NCI-H510A (cell line): ENCODE measurements at regions not wholly inside any gene's neighbourhood (a gene's known extent, or its start where the extent isn't known, plus 50 kb on each side); places are given as distances from the start of the nearest gene placed in this dataset.
"Not testable (repeated sequence)": the region's sequence is repeated elsewhere in the genome, so short reads cannot be mapped to it uniquely, and the experiment has no call there.

Experiments
- DNase-seq: peaks from one replicate; lab custom pipeline; 2025; lab: John Stamatoyannopoulos, UW

DNA sequence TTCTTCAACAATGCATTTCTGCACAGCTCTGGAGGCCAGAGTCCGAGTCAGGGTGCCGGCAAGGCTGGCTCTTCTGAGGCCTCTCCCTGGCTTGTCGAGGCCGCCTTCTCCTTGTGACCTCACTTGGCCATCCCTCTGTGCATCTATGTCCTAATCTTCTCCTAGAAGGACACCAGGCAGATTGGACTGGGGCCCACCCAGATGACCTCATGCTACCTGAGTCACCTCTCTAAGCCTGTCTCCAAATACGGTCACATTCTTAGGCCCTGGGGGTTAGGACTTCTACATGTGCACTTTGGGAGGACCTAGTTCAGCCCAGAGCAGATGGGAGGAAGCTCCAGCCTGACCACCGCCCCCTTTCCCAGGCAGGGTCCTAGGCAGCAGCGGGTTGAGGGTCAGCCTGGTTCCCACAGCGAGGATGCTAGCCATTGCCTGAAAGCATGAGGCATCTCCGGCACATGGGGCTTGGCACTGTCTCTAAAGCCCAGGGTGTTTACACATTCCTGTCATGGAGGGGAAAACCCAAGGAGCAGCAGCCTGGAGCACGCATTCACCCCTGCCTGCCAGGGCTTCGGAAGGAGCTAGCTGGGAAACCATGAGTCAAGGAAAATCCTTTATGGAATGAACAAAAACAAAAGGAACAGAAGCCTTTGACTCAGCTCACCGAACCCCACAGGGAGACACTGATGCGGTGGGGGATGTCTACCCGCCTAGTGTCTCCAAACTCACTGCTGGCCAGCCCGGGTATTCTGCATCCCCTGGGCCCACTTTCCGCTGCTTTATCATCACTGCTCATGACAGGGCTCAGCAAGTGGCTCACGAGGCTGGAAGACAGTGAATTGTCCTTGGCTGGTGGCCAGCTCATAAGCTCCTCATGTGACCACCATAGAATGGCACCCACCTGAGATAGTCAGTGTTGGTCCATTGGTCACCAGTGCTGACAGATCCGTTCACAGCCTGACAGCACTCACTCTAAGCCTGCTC is 140.2 kb upstream of the ZNF469 start:
- not testable (repeated sequence) for DNase-seq

DNA sequence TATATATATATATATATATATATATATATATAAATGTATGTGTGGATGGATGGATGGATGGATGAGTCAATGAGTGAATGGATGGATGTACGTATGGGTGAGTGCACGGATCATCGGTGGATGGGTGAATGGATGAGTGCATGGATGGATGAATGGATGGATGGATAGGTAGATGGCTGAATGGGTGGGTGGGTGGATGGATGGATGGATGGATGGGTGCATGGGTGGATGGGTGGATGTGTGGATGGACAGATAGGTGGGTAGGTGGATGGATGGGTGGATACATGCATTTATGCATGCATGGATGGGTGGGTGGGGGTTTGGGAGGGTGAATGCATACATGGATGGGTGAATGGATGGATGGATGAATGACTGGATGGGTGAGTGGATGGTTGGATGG is 138.8 kb upstream of the ZNF469 start:
- not testable (repeated sequence) for DNase-seq

DNA sequence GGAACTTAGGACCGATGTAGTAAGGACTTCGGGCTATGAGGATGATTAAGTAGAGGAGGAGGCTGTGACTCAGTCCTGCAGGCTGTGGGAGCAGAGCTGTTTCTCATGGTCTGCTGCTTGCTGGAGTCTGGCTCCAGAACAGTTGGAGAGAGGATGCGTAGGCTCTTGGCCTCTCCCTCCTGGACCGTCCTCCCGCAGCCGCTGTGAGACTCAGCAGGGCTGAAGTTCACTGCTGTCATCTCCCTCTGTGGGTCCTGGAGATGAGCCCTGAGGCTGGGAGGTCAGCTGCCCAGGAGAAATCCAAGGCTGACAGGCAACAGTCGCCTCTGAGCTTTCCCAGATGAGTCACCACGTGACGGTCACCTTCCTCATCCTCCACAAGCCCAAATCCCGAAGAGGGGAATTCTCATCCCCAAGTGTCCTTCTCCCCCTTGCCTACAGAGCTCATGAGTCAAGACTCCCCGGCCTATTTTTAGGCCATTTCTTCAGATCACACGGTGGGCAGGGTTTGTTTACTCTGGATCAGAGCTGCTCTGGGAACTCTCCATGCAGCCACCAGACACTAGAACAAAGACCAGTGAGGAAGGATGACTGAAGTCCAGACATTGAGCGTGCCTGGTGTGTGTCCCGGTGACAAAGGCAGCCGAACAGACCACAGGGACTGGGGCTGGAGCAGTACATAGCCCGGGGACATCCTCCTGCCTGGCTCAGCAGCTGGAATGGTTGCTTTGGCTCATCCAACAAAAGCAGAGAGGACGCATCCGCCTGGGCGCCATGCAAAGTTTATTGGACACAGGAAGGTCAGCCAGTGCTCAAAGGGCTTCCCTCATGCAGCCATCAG is 137.3 kb upstream of the ZNF469 start:
- DNase-seq = not testable (repeated sequence)

DNA sequence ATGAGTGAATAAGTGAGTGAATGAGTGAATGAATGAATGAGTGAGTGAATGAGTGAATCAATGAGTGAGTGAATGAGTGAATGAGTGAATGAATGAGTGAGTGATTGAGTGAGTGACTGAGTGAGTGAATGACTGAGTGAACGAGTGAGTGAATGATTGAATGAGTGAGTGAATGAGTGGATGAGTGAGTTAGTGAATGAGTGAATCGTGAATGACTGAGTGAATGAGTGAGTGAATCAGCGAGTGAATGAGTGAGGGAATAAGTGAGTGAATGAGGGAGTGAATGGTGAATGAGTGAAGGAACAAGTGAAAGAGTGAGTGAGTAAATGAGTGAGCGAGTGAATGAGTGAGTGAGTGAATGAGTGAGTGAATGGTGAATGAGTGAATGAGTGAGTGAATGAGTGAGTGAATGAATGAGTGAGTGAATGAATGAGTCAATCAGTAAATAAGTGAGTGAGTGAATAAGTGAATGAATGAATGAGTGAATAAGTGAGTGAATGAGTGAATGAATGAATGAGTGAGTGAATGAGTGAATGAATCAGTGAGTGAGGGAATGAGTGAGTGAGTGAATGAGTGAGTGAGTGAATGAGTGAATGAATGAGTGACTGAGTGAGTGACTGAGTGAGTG is 135.7 kb upstream of the ZNF469 start:
- DNase-seq = not testable (repeated sequence)

DNA sequence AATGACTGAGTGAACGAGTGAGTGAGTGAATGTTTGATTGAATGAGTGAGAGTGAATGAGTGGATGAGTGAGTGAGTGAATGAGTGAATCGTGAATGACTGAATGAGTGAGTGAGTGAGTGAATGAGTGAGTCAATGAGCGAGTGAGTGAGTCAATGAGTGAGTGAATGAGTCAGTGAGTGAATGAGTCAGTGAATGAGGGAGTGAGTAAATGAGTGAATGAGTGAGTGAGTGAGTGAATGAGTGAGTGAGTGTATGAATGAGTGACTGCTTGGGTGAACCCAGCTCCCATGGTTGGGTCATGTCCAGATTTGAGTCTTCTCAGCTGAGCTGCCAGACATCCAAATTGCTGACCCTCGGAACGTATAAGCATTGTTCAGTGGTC is 135.2 kb upstream of the ZNF469 start:
- DNase-seq = not testable (repeated sequence)

DNA sequence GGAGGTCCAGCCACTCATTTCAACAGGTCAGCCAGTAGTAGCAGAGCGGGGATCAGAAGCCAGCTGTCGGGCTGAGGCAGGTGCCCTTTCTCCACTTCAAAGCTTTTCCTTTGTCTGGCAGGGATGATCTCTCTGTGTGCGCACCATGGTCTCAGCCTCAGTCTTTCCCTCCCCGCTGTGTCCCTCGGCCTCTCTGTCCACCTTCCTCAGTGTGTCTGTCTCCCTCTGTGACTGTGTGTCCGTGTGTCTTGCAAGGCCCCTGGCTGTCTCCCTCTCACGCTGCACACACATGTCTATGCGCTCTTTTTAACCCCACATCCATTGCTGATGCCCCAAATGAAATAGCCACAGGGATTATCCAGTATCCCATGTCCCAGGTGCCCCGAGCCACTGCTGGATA is 134.0 kb upstream of the ZNF469 start:
- DNase-seq = not testable (repeated sequence)

DNA sequence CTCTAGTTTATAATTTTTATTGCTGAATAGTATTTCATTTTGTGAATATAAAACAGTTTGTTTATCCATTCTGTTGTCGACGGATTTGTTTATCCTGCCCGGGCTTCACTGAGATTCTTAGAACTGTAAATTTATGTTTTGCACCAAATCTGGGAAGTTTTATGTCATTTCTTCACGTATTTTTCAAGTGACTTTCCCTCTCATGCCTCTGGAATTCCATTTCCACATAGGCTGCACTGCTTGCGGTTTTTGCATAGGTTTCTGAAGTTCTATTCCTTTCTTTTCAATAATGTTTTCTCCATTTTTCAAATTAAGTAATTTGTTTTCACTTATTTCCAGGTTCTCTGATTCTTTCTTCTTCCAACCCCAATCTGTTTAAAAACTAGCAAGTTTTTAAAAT is 132.4 kb upstream of the ZNF469 start:
- DNase-seq = not testable (repeated sequence)

DNA sequence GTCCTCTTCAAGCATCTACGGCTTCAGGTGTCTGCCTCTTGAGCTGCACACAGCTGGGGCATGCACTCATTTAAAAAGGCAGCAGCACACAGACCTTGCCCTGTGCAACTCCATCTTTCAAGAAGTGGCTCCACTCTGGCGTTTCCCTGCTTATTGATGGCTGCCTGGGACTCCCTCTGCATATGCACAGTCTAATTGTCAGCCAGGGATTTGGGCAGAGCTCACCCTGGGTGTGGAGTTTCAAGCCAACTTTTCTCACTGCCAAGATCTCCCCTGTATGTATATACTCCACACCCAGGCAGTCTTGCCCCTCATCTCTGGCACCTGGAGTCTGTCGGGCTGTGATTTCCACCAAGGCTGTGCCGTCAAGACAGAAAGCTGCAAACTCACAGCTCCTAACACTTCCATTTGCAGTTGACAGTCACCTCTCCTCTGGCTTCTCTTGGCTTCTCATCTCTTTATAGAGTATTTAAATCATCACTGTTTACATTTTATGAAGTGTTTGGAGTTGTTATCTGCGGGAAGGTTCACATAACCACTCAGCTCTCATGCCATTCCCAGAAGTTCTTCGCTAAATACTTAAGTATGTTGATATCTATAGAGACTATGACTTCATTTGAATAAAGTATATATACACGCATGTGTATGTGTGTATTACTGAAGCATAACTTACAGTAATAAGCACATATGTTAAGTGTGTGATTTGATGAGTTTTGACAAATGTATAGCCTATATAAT is 130.5 kb upstream of the ZNF469 start:
- DNase-seq = not testable (repeated sequence)

DNA sequence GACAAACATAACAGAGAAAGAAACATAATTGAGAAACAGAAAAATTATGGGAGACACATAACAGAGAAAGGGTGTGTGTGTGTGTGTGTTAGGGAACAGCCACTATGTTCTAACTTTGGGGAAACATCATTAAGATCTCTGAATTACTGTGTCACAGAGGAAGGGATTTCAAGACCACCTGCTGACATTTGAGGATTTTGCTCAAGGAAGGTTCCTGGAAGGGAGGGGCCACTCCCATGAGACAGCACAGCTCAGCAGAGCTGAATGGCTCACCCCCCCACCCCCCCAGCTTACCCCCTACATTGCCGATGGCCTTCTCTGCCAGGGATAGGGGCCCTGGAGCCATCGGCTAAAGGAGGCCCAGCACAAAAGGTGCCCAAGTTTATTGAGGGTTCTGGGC is 124.6 kb upstream of the ZNF469 start:
- DNase-seq = not testable (repeated sequence)

DNA sequence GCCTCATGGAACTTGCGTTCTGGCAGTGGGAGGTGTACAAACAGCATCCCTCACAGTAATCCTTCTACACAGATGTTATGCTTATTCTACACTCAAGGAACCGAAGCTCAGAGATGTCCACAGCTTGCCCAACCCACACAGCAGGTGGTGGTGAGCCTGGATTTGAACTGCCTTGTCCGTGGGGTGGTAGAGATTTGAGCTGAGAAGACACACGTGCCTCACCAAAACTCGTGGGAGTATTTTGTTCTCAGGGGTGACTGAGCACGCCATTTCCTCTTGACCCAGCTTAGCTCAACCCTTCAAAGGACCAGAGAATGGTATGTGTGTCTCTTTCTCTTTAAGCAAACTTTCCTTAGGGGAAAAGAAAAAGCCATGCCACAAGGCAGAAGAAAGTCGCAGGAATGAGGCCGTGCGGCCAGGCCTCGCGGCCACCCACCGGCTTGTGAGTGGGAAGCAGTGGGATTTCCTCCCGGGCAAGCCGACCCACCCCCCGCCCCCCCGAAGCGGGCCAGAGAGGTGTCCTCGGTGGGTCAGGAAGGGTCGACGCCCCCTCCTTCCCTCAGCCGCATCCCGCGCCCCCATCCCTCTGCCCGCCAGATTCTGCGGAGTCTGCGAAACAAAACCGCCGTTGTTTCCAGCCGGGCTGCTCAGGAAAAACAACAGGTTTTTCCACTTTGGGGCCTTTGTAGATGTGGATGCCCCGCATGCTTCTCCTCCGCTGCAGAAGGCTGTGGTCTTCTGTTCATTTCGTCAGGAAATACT is 123.8 kb upstream of the ZNF469 start:
- not testable (repeated sequence) for DNase-seq

DNA sequence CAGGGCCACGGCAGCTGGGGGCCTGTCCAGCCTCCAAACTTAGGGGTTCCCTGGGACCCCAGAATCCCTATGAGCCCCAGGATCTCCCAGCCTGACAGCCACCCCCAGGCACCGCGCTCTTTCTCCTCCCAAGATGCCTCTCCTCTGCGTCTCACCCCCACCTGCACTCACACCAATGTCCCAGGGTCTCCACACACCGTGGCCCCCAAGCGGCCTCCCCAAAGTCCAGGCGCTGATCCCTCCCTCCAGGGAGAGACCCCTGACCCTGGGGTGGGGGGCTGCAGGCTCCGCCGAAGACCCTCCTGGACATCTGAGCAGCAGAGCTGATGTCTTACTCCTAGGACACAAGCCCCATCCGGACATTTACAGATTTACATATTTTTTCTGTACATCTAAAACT is 123.2 kb upstream of the ZNF469 start:
- DNase-seq = not testable (repeated sequence)

DNA sequence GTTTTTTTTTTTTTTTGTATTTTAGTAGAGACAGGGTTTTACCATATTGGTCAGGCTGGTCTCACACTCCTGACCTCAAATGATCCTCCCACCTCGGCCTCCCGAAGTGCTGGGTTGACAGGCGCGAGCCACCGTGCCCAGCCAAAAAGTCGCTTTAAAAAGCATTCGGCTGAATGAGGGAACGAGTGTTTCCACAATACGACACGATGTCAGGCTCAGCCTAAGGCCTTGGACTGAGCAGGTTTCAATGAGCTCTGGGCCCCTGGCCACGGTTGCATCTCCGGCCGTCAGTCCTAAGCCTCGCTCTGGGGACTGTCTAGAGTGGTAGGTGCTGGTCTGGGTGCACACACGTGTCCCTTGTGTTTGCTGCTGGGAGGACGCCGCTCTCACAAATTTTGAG is 122.6 kb upstream of the ZNF469 start:
- DNase-seq = not testable (repeated sequence)

DNA sequence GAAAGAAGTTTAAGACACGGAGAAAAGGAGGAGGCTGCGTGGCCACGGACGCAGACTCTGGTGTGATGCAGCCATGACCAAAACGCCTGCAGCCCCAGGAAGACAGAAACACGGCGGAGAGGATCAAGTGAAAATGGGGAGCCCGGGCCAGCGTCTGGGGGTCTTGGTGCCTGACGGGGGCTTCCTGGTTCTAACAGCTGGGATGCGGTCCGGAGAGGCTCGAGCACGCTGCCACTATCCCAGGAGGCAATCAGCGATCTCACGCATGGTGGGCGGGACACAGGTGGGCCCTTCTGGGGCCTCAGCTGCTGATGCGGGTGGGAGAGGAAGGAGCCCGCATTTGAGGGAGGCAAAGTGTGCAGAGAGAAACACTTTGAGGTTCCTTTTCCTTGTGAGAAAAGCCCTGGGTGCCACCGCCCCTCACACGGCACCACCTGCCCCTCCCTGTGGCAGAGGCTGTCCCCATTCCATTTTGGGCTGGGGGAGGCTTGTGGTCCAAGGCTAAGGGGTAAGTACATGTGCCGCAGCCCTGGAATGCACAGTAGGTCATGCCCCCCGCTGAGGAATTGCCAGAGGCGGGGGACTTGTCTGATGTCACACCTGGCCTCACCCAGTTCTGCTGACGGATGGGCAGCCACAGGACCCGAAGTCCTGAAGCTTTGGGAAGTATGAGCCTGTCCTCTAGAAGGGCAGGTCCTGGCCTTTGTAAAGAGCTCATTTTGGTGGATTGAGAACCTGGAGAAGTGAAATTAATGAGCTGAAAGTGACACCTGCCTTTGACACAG is 121.7 kb upstream of the ZNF469 start:
- not testable (repeated sequence) for DNase-seq

DNA sequence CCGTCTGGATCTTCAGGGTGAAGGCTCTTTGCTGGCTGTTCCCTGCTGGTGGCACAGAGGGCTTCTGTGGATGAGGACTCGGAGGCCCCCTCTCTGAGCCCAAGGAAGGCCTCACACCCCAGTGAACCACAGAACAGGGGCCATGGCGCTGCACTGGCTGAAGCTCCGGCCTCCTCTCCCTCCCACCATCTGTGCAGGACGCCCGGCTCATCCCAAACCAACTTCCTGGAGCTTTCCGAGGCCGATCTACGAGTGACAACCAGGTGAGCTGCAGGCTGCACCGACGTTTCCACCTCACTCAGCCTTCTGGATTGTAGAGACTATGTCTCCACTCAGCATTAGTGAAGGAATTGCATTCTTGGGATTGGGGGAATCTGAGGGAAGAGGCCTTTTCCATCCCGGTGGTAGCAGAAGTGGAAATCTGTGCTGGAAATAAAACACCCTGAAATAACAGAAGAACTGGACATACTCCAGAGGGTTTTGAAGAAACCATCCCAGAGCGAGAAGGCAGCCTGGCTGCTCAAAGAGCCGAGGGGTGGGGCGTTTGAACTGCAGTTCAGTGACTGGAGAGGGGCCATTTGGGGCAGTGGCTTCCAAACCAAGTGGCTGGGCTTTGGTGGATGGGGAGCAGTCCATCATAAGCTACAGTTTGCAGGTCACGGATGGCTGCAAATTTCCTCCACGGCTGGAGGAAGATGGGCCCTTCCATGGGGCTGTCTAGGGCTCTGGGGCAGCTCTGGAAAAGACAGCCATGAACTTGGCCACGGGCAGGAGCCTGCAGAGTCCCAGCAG is 120.7 kb upstream of the ZNF469 start:
- not testable (repeated sequence) for DNase-seq

DNA sequence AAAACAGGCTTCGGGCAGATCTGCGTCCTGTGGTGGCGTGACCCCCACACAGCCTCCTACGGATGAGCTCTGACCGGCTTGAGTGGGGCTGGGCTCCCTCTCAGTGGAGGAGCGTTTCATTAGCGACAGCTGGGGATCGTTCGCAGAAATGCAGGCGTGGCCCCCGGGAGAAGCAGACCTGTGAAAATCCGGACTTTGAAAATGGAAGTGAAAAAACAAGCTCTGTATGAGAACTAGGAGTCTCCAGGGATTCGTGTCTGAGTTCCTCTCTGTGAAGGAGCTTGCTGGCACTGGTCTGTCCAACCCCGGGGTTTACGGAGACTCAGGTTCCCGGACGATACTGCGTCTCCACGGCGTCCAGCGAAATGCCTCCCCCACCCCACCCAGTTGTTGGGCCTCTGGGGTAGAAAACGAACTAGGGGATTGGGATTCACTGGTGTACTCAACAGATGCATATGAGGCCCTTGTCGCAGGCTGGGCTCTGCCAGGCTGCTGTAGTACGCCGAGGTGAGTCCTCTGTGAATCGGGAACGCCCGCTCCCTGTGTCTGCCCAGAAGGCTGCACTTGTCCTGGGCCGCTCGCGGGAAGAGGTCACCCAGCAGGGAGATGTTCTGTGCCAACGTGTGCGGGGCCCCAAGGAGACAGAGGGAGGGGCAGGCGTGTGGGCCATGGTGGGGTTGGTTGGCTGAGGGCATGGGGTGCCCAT is 119.7 kb upstream of the ZNF469 start:
- not testable (repeated sequence) for DNase-seq

DNA sequence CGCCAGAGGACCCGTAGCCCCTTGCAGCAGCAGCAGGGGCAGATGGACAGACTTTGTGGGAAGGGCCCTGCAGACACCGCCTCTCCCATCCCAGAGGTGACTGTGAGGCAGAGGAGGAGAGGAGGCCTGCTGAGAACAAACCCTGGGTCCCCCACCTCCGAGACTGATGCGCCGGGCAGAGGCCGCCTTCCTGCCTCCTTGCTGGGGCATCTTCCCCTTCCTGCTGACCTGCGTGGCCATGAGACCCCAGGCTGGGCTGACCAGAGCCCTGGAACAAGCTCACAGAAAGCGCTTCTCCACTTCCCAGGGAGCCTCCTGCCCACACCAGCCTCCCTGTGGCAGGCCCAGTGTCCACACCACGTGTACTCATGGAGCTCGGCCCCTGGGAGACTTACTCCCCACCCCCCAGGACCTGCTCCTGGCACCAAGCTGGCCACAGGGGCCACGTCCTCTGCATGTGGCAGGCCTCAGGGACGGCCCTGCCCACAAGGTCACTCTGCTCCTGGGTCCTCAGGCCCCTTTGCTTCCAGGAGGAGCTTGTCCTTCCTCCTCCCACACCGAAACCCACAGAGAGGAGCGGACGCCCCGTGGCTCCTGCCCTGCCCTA is 119.0 kb upstream of the ZNF469 start:
- DNase-seq = not testable (repeated sequence)

DNA sequence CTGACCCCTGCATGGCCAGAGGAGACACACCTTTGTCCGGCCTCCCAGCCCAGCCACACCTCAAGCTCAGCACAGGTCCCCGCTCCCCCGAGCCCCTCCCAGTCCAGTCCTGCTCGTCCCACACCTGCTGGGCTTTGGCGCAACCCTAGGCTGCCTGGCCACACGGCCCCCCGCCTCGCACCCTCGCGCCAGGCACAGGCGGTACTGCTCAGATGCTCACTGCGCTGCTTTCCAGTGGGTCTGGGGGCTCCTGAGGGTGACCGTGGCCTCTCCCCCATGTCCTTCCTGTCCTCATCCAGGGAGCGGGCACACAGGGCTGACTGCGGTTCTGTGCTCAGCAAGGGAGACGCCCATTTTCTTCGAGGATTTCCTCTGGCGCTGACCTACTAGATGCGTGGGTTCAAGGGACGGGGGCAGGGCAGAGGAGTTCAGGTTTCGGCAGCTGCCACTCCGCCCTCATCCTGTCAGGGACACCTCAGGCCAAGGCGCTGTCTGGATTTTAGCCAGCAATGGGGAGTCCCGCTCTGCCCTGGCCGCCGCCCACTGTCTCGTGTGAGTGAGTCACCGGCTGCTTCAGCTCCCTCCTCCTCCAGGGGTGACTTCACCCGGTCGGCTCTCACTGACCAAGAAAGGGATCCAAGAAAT is 118.0 kb upstream of the ZNF469 start:
- no peak for DNase-seq
